IMR-90 (cell line): ENCODE measurements at regions not wholly inside any gene's neighbourhood (a gene's known extent, or its start where the extent isn't known, plus 50 kb on each side); places are given as distances from the start of the nearest gene placed in this dataset.
"Not testable (repeated sequence)": the region's sequence is repeated elsewhere in the genome, so short reads cannot be mapped to it uniquely, and the experiment has no call there.

Experiments
- ATAC-seq: fragments of 200-7000 bp; cut with Tn5 transposase; 2 replicates; pipeline ENCODE4 v1.9.1; 2020; ENCODE audit warnings: low read depth, mild to moderate bottlenecking, moderate library complexity
- BruUV-seq: library from RNA; stranded (reverse); fragments of 400-500 nt; replicated peaks from 2 replicates; lab custom pipeline; 2021; lab: Mats Ljungman, UMichigan
- CTCF ChIA-PET: fragments of 300-600 bp; formaldehyde crosslinking; extraction: SDS; loops from one replicate; lab custom pipeline; 2021; ENCODE audit warnings: antibody characterized with exemption; lab: Yijun Ruan, JAX
- POLR2A ChIA-PET: fragments of 300-600 bp; sonication (Branson Sonifier 250); formaldehyde crosslinking; loops from one replicate; lab custom pipeline; 2022; ENCODE audit warnings: antibody characterized with exemption; ENCODE audit not compliant: unreplicated experiment; lab: Charles Lee
- DNase-seq: peaks from one replicate; pipeline ENCODE4 v3.0.0; 2013
- H2AFZ ChIP-seq: replicated peaks from 2 replicates; pipeline ENCODE3; 2013; ENCODE audit warnings: low read length, mild to moderate bottlenecking; ENCODE audit not compliant: poor library complexity
- H2AK5ac ChIP-seq: 2 replicates; pipeline ENCODE4 v1.6.1; 2013; ENCODE audit warnings: low read depth, low read length, inconsistent platforms
- H2AK9ac ChIP-seq: replicated peaks from 2 replicates; pipeline ENCODE3; 2013; ENCODE audit warnings: mild to moderate bottlenecking, low read depth, low read length, moderate library complexity; ENCODE audit not compliant: poor library complexity
- H2BK120ac ChIP-seq: 2 replicates; pipeline ENCODE4 v1.6.1; 2013; ENCODE audit warnings: low read depth, low read length, inconsistent platforms
- H2BK15ac ChIP-seq: 3 replicates; pipeline ENCODE4 v1.6.1; 2013; ENCODE audit warnings: low read depth, low read length, inconsistent platforms
- H2BK20ac ChIP-seq: 2 replicates; pipeline ENCODE4 v1.6.1; 2013; ENCODE audit warnings: low read depth, mild to moderate bottlenecking, inconsistent platforms, low read length, moderate library complexity
- H2BK5ac ChIP-seq: 2 replicates; pipeline ENCODE4 v1.6.1; 2013; ENCODE audit warnings: mild to moderate bottlenecking, low read depth, low read length, inconsistent platforms; ENCODE audit not compliant: poor library complexity, severe bottlenecking
- H3K14ac ChIP-seq: replicated peaks from 2 replicates; pipeline ENCODE4 v1.6.1; 2013; ENCODE audit warnings: low read depth, low read length, inconsistent platforms
- H3K18ac ChIP-seq: 2 replicates; pipeline ENCODE4 v1.6.1; 2013; ENCODE audit warnings: low read depth, low read length, control low read depth
- H3K23ac ChIP-seq: 2 replicates; pipeline ENCODE4 v1.6.1; 2013; ENCODE audit warnings: low read depth, low read length, inconsistent platforms
- H3K27ac ChIP-seq: 2 replicates; pipeline ENCODE4 v1.5.1; 2013; ENCODE audit warnings: mild to moderate bottlenecking, control low read depth, low read length; ENCODE audit not compliant: insufficient read depth
- H3K27me3 ChIP-seq: 2 replicates; pipeline ENCODE4 v1.6.1; 2013; ENCODE audit warnings: low read length; ENCODE audit not compliant: control insufficient read depth, insufficient read depth
- H3K36me3 ChIP-seq: 2 replicates; pipeline ENCODE4 v1.6.1; 2013; ENCODE audit warnings: low read length, mixed read lengths; ENCODE audit not compliant: control insufficient read depth, insufficient read depth
- H3K4ac ChIP-seq: 2 replicates; pipeline ENCODE4 v1.6.1; 2013; ENCODE audit warnings: low read depth, low read length, inconsistent platforms
- H3K4me1 ChIP-seq: 2 replicates; pipeline ENCODE4 v1.6.1; 2013; ENCODE audit warnings: low read length, mixed read lengths; ENCODE audit not compliant: control insufficient read depth, insufficient read depth
- H3K4me2 ChIP-seq: 2 replicates; pipeline ENCODE4 v1.6.1; 2013; ENCODE audit warnings: low read depth, mild to moderate bottlenecking, control low read depth, low read length, moderate library complexity
- H3K4me3 ChIP-seq: 2 replicates; pipeline ENCODE4 v1.5.1; 2013; ENCODE audit warnings: low read depth, mild to moderate bottlenecking, control low read depth, low read length, moderate library complexity; ENCODE audit not compliant: insufficient read depth
- H3K56ac ChIP-seq: 2 replicates; pipeline ENCODE4 v1.6.1; 2013; ENCODE audit warnings: low read length, inconsistent platforms; ENCODE audit not compliant: insufficient read depth; ENCODE audit errors: extremely low read depth
- H3K79me1 ChIP-seq, 2 experiments: 2 replicates each; pipeline ENCODE4 v1.6.1; 2013; ENCODE audit warnings: low read length in 2 of 2, inconsistent platforms in 1 of 2, low read depth in 1 of 2
- H3K9ac ChIP-seq: 2 replicates; pipeline ENCODE4 v1.6.1; 2013; ENCODE audit warnings: low read depth, low read length, control low read depth
- H3K9me1 ChIP-seq: 2 replicates; pipeline ENCODE4 v1.6.1; 2013; ENCODE audit warnings: low read length, inconsistent platforms; ENCODE audit not compliant: insufficient read depth
- H3K9me3 ChIP-seq: 2 replicates; pipeline ENCODE4 v1.6.1; 2013; ENCODE audit warnings: low read length; ENCODE audit not compliant: control insufficient read depth, insufficient read depth
- H4K20me1 ChIP-seq: 2 replicates; pipeline ENCODE4 v1.6.1; 2013; ENCODE audit warnings: low read length, inconsistent platforms; ENCODE audit not compliant: insufficient read depth
- H4K5ac ChIP-seq: 2 replicates; pipeline ENCODE4 v1.6.1; 2013; ENCODE audit warnings: mild to moderate bottlenecking, low read depth, low read length, control low read depth
- H4K8ac ChIP-seq, 2 experiments: 2 replicates each; pipeline ENCODE4 v1.6.1; 2013; ENCODE audit warnings: low read depth in 2 of 2, low read length in 2 of 2, control low read depth in 1 of 2, inconsistent platforms in 1 of 2
- H4K91ac ChIP-seq: 2 replicates; pipeline ENCODE4 v1.6.1; 2013; ENCODE audit warnings: low read depth, low read length, inconsistent platforms; ENCODE audit not compliant: insufficient read depth
- WGBS, 2 experiments: methylation state at CpG; one replicate each; pipeline versions ENCODE4 v1.1.5 to v1.1.7; 2013; ENCODE audit warnings: missing lambda C conversion rate in 2 of 2; ENCODE audit not compliant: insufficient read length in 1 of 2; ENCODE audit errors: extremely low coverage in 2 of 2; 5-methylcytosine and 5-hydroxymethylcytosine counted together
- dilution Hi-C: fragments of 300-500 bp; cut with HindIII; formaldehyde crosslinking; loops from one replicate; pipeline ENCODE4 v1.14.3; 2018; ENCODE audit warnings: low sequenced_read_pairs; ENCODE audit not compliant: unreplicated experiment
- in situ Hi-C: fragments of 300-500 bp; cut with MboI; formaldehyde crosslinking; loops from 3 replicates; pipeline ENCODE4 v1.14.3; 2019; ENCODE audit warnings: low sequenced_read_pairs, inconsistent platforms, mixed read lengths
- intact Hi-C: fragments of 100-400 bp; cut with micrococcal nuclease; formaldehyde crosslinking; loops from 2 replicates; pipeline ENCODE4 v1.10.0; 2022

- ATAC-seq, H3K4ac ChIP-seq, in situ Hi-C loops, H2BK15ac ChIP-seq, H4K8ac ChIP-seq, H2AK9ac ChIP-seq, H4K20me1 ChIP-seq, H3K4me3 ChIP-seq, DNase-seq, H2BK5ac ChIP-seq, H3K27me3 ChIP-seq, H3K79me1 ChIP-seq, H2AFZ ChIP-seq, H3K56ac ChIP-seq, H3K14ac ChIP-seq, BruUV-seq, H2AK5ac ChIP-seq, H3K9me1 ChIP-seq, H3K23ac ChIP-seq, H3K9ac ChIP-seq, H3K4me2 ChIP-seq, H2BK20ac ChIP-seq, H3K4me1 ChIP-seq, H4K91ac ChIP-seq, intact Hi-C loops, H3K36me3 ChIP-seq, H4K5ac ChIP-seq, H3K27ac ChIP-seq, POLR2A ChIA-PET, H3K18ac ChIP-seq, H2BK120ac ChIP-seq, dilution Hi-C loops, CTCF ChIA-PET: not testable (repeated sequence)
- WGBS, 2 experiments = 69% methylated on average over 3 of the region's 10 CpGs; no CpG with 5 or more reads in 1 of the 2 experiments
- H3K9me3 ChIP-seq = peaks cover 33% of the 10 kb centered on the region
These were observed 777.8 kb upstream of the TPTE start for GRCh38 chr21:9743566-9743965.

GRCh38 chr21:9744166-9744565 is 777.2 kb upstream of the TPTE start:
- not testable (repeated sequence) for BruUV-seq, H4K91ac ChIP-seq, H3K4me1 ChIP-seq

More at GRCh38 chr21:9744166-9744565, 777.2 kb upstream of the TPTE start:
- H4K5ac ChIP-seq, H3K79me1 ChIP-seq, H3K18ac ChIP-seq, H2BK20ac ChIP-seq, H3K56ac ChIP-seq, H2AK9ac ChIP-seq, H2BK15ac ChIP-seq, H3K23ac ChIP-seq, H2BK120ac ChIP-seq, H3K27me3 ChIP-seq, H2AK5ac ChIP-seq, H3K27ac ChIP-seq, H4K8ac ChIP-seq, in situ Hi-C loops, intact Hi-C loops, H3K36me3 ChIP-seq, H4K20me1 ChIP-seq, H2BK5ac ChIP-seq, CTCF ChIA-PET, H3K9me1 ChIP-seq, H2AFZ ChIP-seq, H3K14ac ChIP-seq, ATAC-seq, H3K4me3 ChIP-seq, POLR2A ChIA-PET, H3K9ac ChIP-seq, dilution Hi-C loops, DNase-seq, H3K4me2 ChIP-seq, H3K4ac ChIP-seq: not testable (repeated sequence)
- peaks cover 27% of the 10 kb centered on the region for H3K9me3 ChIP-seq
- WGBS, 2 experiments = 17% methylated on average over 3 of the region's 4 CpGs; no CpG with 5 or more reads in 1 of the 2 experiments
